ENCODE measurements at regions not wholly inside any gene's neighbourhood (a gene's known extent, or its start where the extent isn't known, plus 50 kb on each side); places are given as distances from the start of the nearest gene placed in this dataset.

- TF ChIP-seq CTCF (IDR thresholded peaks at IDR 0.05 in 8 of 11, conservative IDR thresholded peaks at IDR 0.05 in 3 of 11) (no peak), POLR2AphosphoS5 (IDR thresholded peaks at IDR 0.05) (no peak), POLR2A (IDR thresholded peaks at IDR 0.05) (no peak)
Measured at GRCh38 chr6:87807475-87807874, 105.4 kb upstream of the AKIRIN2 start.
